SU-DHL-6 (cell line): ENCODE measurements at regions not wholly inside any gene's neighbourhood (a gene's known extent, or its start where the extent isn't known, plus 50 kb on each side); places are given as distances from the start of the nearest gene placed in this dataset.

Source experiments
- H2AFZ ChIP-seq: fragments of 200-600 bp; sonication (generic); 2 replicates; pipeline ENCODE4 v1.6.1; 2014; ENCODE audit warnings: low read depth, mild to moderate bottlenecking, moderate library complexity, mixed read lengths, antibody characterized with exemption, low read length; ENCODE audit not compliant: severe bottlenecking
- H3F3A ChIP-seq: fragments of 200-600 bp; shearing (Covaris generic); 2 replicates; pipeline ENCODE4 v1.6.0; 2016; ENCODE audit warnings: antibody characterized with exemption, mild to moderate bottlenecking; ENCODE audit not compliant: insufficient read depth
- H3K27ac ChIP-seq: fragments of 200-600 bp; sonication (generic); 2 replicates; pipeline ENCODE4 v1.5.1; 2016; ENCODE audit warnings: low read depth, mild to moderate bottlenecking, low read length, moderate library complexity, mixed read lengths
- H3K27me3 ChIP-seq: fragments of 200-600 bp; sonication (generic), shearing (Covaris generic); 2 replicates; pipeline ENCODE4 v1.6.0; 2014; ENCODE audit warnings: mild to moderate bottlenecking, low read length
- H3K36me3 ChIP-seq: fragments of 200-600 bp; sonication (generic); 2 replicates; pipeline ENCODE4 v1.6.1; 2014; ENCODE audit warnings: mild to moderate bottlenecking, low read length, mixed read lengths
- H3K4me2 ChIP-seq: fragments of 300-600, 200-600 bp; shearing (Covaris generic), sonication (generic); 2 replicates; pipeline ENCODE4 v1.6.0; 2014; ENCODE audit warnings: low read length, low read depth, mild to moderate bottlenecking; ENCODE audit not compliant: poor library complexity, severe bottlenecking
- H3K4me3 ChIP-seq: fragments of 200-600 bp; sonication (generic); 2 replicates; pipeline ENCODE4 v1.5.1; 2014; ENCODE audit warnings: antibody characterized with exemption, low read length, mild to moderate bottlenecking, mixed read lengths; ENCODE audit not compliant: insufficient read depth, poor library complexity, severe bottlenecking
- H3K79me2 ChIP-seq: fragments of 200-600 bp; sonication (generic); 2 replicates; pipeline ENCODE4 v1.6.1; 2014; ENCODE audit warnings: mild to moderate bottlenecking, low read length, moderate library complexity; ENCODE audit not compliant: insufficient read depth
- H3K9ac ChIP-seq: fragments of 200-600 bp; sonication (generic); 2 replicates; pipeline ENCODE4 v1.7.0; 2014; ENCODE audit warnings: mild to moderate bottlenecking, low read length
- H3K9me2 ChIP-seq: fragments of 200-600 bp; sonication (generic); replicated peaks from 2 replicates; pipeline ENCODE4 v1.6.1; 2014; ENCODE audit warnings: low read length; ENCODE audit not compliant: insufficient read depth
- H3K9me3 ChIP-seq: fragments of 200-600 bp; sonication (generic); 2 replicates; pipeline ENCODE4 v1.6.1; 2014; ENCODE audit warnings: low read length, mixed read lengths; ENCODE audit not compliant: insufficient read depth
- H4K20me1 ChIP-seq: fragments of 200-600 bp; sonication (generic); 2 replicates; pipeline ENCODE4 v1.6.1; 2014; ENCODE audit warnings: low read depth, mild to moderate bottlenecking, antibody characterized with exemption, low read length, moderate library complexity, mixed read lengths
- CTCF ChIP-seq: fragments of 200-600 bp; sonication (generic); IDR thresholded peaks from one replicate; pipeline ENCODE4 v1.5.1; 2017; ENCODE audit warnings: antibody characterized with exemption, mild to moderate bottlenecking, low read length, moderate library complexity; ENCODE audit not compliant: insufficient read depth, poor library complexity, severe bottlenecking
- EZH2phosphoT487 ChIP-seq: fragments of 200-600 bp; sonication (generic), shearing (Covaris generic); conservative IDR thresholded peaks from 2 replicates; pipeline ENCODE4 v1.6.1; 2018; ENCODE audit warnings: mild to moderate bottlenecking, antibody characterized with exemption, low read length, moderate library complexity, mixed read lengths

DNA sequence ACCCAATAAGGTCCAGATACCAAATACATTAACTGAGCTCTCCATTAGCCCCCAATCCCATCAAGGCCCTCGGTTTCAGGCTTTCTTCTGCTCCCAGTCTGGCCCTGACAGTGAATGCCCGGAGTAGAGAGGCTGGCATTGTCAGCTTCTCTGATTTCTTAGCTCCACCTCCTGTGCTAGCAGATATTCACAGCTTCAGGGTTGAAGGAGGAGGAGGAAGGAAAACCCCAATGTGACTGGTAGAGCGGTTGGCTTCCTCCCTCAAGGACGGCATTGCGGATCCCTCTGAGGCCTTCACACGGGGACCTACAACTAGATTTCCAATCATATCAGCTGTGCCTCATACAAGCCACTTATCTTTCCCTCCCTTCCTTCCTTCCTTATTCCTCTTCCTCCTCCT, 164.1 kb upstream of the SYNDIG1 start:
- H2AFZ ChIP-seq, result no peak overlapping the region
- no peaks in the 10 kb centered on the region for H3K36me3 ChIP-seq
- H4K20me1 ChIP-seq, result no peaks in the 10 kb centered on the region
- no peaks in the 10 kb centered on the region for H3K9me2 ChIP-seq
- H3K79me2 ChIP-seq, result no peaks in the 10 kb centered on the region
- H3K27ac ChIP-seq, result no peak overlapping the region
- no peak overlapping the region for H3K4me3 ChIP-seq
- H3F3A ChIP-seq, result no peaks in the 10 kb centered on the region
- no peak overlapping the region for H3K9ac ChIP-seq
- H3K4me2 ChIP-seq, result no peak overlapping the region
- no peaks in the 10 kb centered on the region for H3K9me3 ChIP-seq
- TF ChIP-seq EZH2phosphoT487 (no peak), CTCF (no peak)
- no peaks in the 10 kb centered on the region for H3K27me3 ChIP-seq

GRCh38 chr20:24304291-24304690, 165.1 kb upstream of the SYNDIG1 start:
- H3K9me3 ChIP-seq, result no peaks in the 10 kb centered on the region
- H3K4me3 ChIP-seq, result no peak overlapping the region
- H3K9ac ChIP-seq, result no peak overlapping the region
- H3K27me3 ChIP-seq, result no peaks in the 10 kb centered on the region
- no peak overlapping the region for H2AFZ ChIP-seq
- TF ChIP-seq EZH2phosphoT487, result no peak
- no peak for TF ChIP-seq CTCF
- no peaks in the 10 kb centered on the region for H3K36me3 ChIP-seq
- no peak overlapping the region for H3K27ac ChIP-seq
- H3K9me2 ChIP-seq, result no peaks in the 10 kb centered on the region
- no peak overlapping the region for H3K4me2 ChIP-seq
- H4K20me1 ChIP-seq, result no peaks in the 10 kb centered on the region
- H3F3A ChIP-seq, result no peaks in the 10 kb centered on the region
- H3K79me2 ChIP-seq, result no peaks in the 10 kb centered on the region

DNA sequence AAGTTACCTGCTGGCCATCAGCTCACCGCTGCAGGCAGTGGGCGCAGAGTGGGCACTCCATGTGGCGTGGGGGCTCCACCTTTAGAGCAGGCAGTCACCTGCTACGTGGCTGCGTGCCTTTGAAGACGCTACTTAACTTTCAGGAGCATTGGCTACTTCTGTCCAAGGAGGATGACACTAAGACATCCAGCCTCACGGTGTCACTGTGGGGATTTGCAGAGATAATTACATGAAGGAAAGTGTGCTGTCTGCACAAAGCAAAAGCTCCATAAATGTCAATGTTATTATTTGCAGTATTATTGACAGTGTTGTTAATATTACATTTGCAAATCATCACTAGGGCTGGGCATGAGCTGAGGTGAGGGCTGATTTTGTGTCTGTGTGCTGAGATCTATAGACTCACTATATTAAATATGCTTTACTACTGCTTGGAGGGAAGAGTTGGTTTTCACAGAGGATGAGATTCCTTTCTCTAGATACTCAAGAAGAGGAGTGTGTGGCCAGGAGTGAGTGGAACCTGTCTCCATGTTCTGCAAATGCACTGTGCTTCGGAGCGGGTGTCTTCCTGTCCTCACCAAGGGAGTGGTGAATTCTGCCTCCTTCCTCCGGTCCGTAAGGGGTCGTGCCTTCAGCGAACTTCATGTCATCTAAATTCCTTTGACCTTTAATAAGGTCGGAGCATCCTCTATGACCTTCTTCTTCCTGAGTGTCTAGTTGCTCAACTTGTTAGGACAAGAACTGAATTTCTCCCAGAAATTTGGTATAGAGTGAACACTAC, 165.8 kb upstream of the SYNDIG1 start:
- Histone ChIP-seq H3K9me3 (no peaks in the 10 kb centered on the region), H3K27me3 (no peaks in the 10 kb centered on the region), H3K79me2 (no peaks in the 10 kb centered on the region), H3K36me3 (no peaks in the 10 kb centered on the region), H4K20me1 (no peaks in the 10 kb centered on the region), H2AFZ (no peak overlapping the region), H3K9me2 (no peaks in the 10 kb centered on the region), H3K9ac (no peak overlapping the region), H3K4me2 (no peak overlapping the region), H3K4me3 (no peak overlapping the region), H3K27ac (no peak overlapping the region), H3F3A (no peaks in the 10 kb centered on the region)
- TF ChIP-seq CTCF (no peak), EZH2phosphoT487 (no peak)
